ENCODE measurements at regions not wholly inside any gene's neighbourhood (a gene's known extent, or its start where the extent isn't known, plus 50 kb on each side); places are given as distances from the start of the nearest gene placed in this dataset.

- WGBS = 80% methylated on average over 2 of the region's 2 CpGs
- Histone ChIP-seq H3K4me1 (peaks cover 0 to 7% (median 0%) of the 10 kb centered on the region in 4 donors), H3K36me3 (no peaks in the 10 kb centered on the region), H3K27me3 (no peaks in the 10 kb centered on the region), H3K9me3 (no peaks in the 10 kb centered on the region), H3K4me3 (no peak overlapping the region), H3K27ac (replicated peaks in 1 of 4) (no peak overlapping the region)
- no peak for TF ChIP-seq POLR2A (IDR thresholded peaks at IDR 0.05; ENCODE audit: low read depth)
- no peak for TF ChIP-seq EP300 (IDR thresholded peaks at IDR 0.05)
- TF ChIP-seq CTCF (IDR thresholded peaks at IDR 0.05) = no peak
- TF ChIP-seq POLR2AphosphoS5 (IDR thresholded peaks at IDR 0.05) = no peak
- intact Hi-C loops (cut with DNase I) = no loop called here
- DNase-seq (ENCODE audit: extremely low spot score) = no peak
Observed at GRCh38 chr18:55857409-55857808, 269.4 kb upstream of the TCF4 start.

DNA sequence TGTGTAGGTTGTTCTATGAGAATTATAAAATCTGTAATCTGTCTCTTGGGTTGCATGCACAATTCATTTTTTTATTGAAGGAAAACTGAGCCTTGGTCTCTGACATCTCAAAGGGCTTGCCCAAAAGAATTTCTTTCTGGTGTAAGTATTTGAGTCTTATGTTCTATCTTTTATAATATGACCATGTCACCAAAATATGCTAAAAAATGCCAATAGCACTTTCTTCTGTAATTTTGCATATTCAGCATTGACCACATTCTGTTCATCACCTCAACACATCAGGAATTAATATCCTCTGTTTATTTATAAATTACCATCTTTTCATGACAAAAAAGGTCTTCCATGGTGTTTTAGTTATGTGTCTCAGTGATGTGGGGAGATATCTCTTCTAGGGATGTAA lies 268.7 kb upstream of the TCF4 start:
- H3K27me3 ChIP-seq = no peaks in the 10 kb centered on the region
- peaks cover 0 to 7% (median 0%) of the 10 kb centered on the region in 4 donors for H3K4me1 ChIP-seq
- no peak overlapping the region for H3K4me3 ChIP-seq
- TF ChIP-seq POLR2A (IDR thresholded peaks at IDR 0.05; ENCODE audit: low read depth) (no peak), EP300 (IDR thresholded peaks at IDR 0.05) (no peak), POLR2AphosphoS5 (IDR thresholded peaks at IDR 0.05) (no peak), CTCF (IDR thresholded peaks at IDR 0.05) (no peak)
- DNase-seq (ENCODE audit: extremely low spot score) = no peak
- H3K27ac ChIP-seq (replicated peaks in 1 of 4) = no peak overlapping the region
- intact Hi-C loops (cut with DNase I) = no loop called here
- no peaks in the 10 kb centered on the region for H3K36me3 ChIP-seq
- H3K9me3 ChIP-seq = no peaks in the 10 kb centered on the region

DNA sequence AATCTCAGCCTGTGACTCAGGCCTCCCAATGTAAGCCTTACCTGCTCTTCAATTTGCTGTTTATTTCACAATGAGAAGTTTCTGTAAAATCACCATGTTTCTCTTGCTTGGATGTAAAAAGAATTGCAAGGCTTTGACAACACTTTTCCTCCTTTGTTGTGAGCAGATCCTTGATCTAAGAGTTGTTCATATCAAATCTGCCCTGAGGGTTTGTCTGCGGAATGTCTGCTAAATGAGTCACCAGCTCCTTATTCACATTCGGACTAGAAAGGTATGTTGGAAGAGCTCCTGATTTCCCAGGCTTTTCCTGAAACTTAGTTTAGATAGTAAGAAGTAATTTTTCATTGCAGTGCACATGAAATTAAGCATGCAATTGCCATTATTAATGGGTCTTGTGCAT lies 268.2 kb upstream of the TCF4 start:
- WGBS = 61% methylated on average over 2 of the region's 2 CpGs
- H3K27me3 ChIP-seq = no peaks in the 10 kb centered on the region
- H3K27ac ChIP-seq (replicated peaks in 1 of 4) = no peak overlapping the region
- H3K4me1 ChIP-seq = peaks cover 0 to 7% (median 0%) of the 10 kb centered on the region in 4 donors
- no peak for TF ChIP-seq CTCF (IDR thresholded peaks at IDR 0.05)
- no peak for TF ChIP-seq POLR2AphosphoS5 (IDR thresholded peaks at IDR 0.05)
- TF ChIP-seq EP300 (IDR thresholded peaks at IDR 0.05) = no peak
- TF ChIP-seq POLR2A (IDR thresholded peaks at IDR 0.05; ENCODE audit: low read depth) = no peak
- H3K4me3 ChIP-seq = no peak overlapping the region
- DNase-seq (ENCODE audit: extremely low spot score) = no peak
- no peaks in the 10 kb centered on the region for H3K36me3 ChIP-seq
- intact Hi-C loops (cut with DNase I) = no loop called here
- H3K9me3 ChIP-seq = no peaks in the 10 kb centered on the region

GRCh38 chr18:55853268-55853667 lies 265.3 kb upstream of the TCF4 start:
- no peaks in the 10 kb centered on the region for H3K9me3 ChIP-seq
- H3K36me3 ChIP-seq = no peaks in the 10 kb centered on the region
- H3K4me1 ChIP-seq = peaks cover 0 to 19% (median 7%) of the 10 kb centered on the region in 4 donors
- no peak overlapping the region for H3K4me3 ChIP-seq
- no peak overlapping the region for H3K27ac ChIP-seq (replicated peaks in 1 of 4)
- no peak for DNase-seq (ENCODE audit: extremely low spot score)
- H3K27me3 ChIP-seq = no peaks in the 10 kb centered on the region
- 88% methylated on average over 2 of the region's 3 CpGs for WGBS
- intact Hi-C loops (cut with DNase I) = no loop called here
- TF ChIP-seq POLR2A (IDR thresholded peaks at IDR 0.05; ENCODE audit: low read depth) (no peak), POLR2AphosphoS5 (IDR thresholded peaks at IDR 0.05) (no peak), EP300 (IDR thresholded peaks at IDR 0.05) (no peak), CTCF (IDR thresholded peaks at IDR 0.05) (no peak)

GRCh38 chr18:55850904-55851303 lies 262.9 kb upstream of the TCF4 start:
- peaks cover 0 to 12% (median 7%) of the 10 kb centered on the region in 4 donors for H3K4me1 ChIP-seq
- WGBS = 95% methylated on average over 7 of the region's 8 CpGs
- H3K27ac ChIP-seq (replicated peaks in 1 of 4) = no peak overlapping the region
- H3K4me3 ChIP-seq = no peak overlapping the region
- intact Hi-C loops (cut with DNase I) = no loop called here
- no peaks in the 10 kb centered on the region for H3K36me3 ChIP-seq
- DNase-seq (ENCODE audit: extremely low spot score) = no peak
- no peaks in the 10 kb centered on the region for H3K27me3 ChIP-seq
- TF ChIP-seq EP300 (IDR thresholded peaks at IDR 0.05) = no peak
- no peak for TF ChIP-seq POLR2A (IDR thresholded peaks at IDR 0.05; ENCODE audit: low read depth)
- no peak for TF ChIP-seq CTCF (IDR thresholded peaks at IDR 0.05)
- no peak for TF ChIP-seq POLR2AphosphoS5 (IDR thresholded peaks at IDR 0.05)
- H3K9me3 ChIP-seq = no peaks in the 10 kb centered on the region
